HG03039 (cell line): ENCODE measurements at regions not wholly inside any gene's neighbourhood (a gene's known extent, or its start where the extent isn't known, plus 50 kb on each side); places are given as distances from the start of the nearest gene placed in this dataset.

Experiments used
- ATAC-seq: cut with Tn5 transposase; IDR thresholded peaks from one replicate; pipeline ENCODE4 v1.9.1; 2021; ENCODE audit warnings: mild to moderate bottlenecking, moderate library complexity; ENCODE audit not compliant: unreplicated experiment

GRCh38 chr3:43183456-43183855 is 77.6 kb upstream of the POMGNT2 start:
- ATAC-seq: no peak

DNA sequence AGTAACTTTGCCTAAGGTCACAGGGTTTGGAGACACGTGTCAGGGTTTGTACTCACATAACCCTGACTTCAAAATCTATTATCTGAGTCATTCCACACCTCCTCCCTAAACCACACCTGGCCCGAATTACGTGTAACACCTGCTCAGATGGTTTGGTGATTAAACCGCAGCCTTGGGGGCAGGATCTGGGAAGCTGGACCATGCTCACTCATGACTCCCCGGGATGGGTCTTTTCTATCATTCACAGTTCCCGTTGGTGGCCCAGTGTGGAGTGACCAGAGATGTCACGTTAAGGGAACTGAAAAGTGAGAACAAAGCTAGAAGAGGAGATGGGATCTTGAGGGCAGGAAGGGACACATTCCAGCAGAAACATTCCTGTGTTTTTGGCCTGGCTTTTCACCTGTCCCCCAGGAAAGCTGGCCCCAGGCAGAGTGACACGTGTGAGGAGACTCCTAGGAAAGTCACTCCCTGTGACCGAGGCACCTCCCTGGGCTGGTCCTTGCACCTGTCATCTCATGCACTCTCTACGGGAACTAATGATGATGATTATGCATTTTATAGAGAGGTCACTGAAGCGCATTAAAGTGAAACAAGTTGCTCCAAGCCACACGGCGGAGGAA is 75.4 kb upstream of the POMGNT2 start:
- ATAC-seq: peak; percentile 46

- no peak for ATAC-seq
Observed at GRCh38 chr3:43180694-43181093, 74.8 kb upstream of the POMGNT2 start.

GRCh38 chr3:43180027-43180426 is 74.1 kb upstream of the POMGNT2 start:
- no peak for ATAC-seq

DNA sequence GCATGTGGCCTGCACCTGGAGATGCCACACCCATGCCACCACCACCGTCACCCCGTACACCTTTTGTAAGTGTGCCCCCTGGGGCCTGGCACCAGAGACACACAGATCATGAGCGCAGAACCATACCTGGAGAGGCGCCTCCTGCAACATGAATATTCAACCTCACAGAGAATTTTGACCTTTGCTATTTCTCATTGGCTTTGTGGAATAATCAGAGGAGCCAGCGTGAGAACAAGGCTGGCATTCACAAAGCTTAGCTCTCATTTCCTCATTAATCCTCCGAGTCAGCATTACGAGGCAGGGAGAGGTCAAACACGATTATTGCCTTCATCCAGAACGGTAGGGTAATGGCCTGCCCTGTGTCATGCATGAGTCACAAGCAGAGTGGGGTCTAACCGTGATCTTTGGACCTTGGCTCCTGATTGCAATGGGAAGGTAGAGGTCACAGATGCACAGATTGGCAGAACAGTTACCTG is 73.0 kb upstream of the POMGNT2 start:
- ATAC-seq: no peak

GRCh38 chr3:43177085-43177484 is 71.2 kb upstream of the POMGNT2 start:
- no peak for ATAC-seq

DNA sequence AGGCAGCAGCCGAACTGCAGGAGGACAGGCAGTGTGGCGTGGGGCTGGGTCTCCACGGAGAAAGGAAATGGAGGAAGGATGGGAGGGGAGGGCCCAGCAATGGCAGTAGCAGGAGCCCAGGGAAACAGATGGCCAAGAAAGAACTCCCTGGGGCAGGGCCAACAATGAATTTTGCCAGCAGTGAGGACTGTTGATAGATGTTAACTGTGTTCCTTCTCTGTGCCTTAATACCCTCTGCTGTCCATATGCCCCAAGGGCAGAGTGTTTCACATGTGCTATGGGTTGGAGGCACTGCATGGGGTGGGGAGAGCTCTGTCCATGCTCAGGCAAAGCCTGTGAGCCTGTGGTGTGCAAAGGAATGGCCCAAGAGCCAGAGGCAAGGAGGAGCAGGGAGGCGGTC is 70.8 kb upstream of the POMGNT2 start:
- no peak for ATAC-seq

GRCh38 chr3:43175541-43175940 is 69.7 kb upstream of the POMGNT2 start:
- no peak for ATAC-seq

GRCh38 chr3:43173949-43174348 is 68.1 kb upstream of the POMGNT2 start:
- ATAC-seq: no peak

DNA sequence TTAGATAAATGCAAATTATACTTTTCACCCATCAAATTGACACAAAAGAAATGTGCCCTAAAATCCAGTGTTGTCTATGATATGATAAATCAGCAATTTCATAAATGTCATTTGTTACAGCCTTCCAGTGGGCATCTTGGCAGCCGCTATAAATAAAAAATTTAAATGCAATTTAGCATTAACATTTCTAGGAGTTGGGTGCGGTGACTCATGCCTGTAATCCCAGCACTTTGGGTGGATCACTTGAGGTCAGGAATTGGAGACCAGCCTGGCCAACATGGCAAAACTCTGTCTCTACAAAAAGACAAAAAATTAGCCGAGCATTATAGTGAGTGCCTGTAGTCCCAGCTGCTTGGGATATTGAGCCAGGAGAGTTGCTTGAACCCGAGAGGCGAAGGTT is 65.9 kb upstream of the POMGNT2 start:
- no peak for ATAC-seq

DNA sequence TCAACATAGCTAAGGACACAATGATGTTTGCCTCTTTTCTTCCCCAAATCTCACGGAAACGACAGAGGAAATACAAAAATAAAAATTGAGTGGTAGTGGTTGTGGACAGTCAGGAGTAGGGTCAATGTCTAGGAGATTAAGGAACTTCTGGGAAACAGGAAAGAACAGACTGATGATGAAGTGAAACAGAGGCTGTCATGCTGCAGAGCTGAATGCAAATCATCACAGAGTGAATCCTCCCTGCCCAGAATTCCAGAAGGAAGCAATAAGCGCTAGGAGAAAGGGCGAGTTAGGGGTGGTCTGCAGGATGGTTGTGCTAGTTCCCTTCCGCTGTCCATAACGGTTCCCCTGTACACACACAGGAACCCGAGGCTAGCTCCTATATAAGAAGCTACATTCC is 64.7 kb upstream of the POMGNT2 start:
- ATAC-seq: no peak

- ATAC-seq: no peak
Observed at GRCh38 chr3:43169987-43170386, 64.1 kb upstream of the POMGNT2 start.

- no peak for ATAC-seq
Observed at GRCh38 chr3:43166406-43166805, 60.5 kb upstream of the POMGNT2 start.

- no peak for ATAC-seq
Observed at GRCh38 chr3:43165786-43166185, 59.9 kb upstream of the POMGNT2 start.

GRCh38 chr3:43163895-43164493 is 58.1 kb upstream of the POMGNT2 start:
- ATAC-seq: no peak

DNA sequence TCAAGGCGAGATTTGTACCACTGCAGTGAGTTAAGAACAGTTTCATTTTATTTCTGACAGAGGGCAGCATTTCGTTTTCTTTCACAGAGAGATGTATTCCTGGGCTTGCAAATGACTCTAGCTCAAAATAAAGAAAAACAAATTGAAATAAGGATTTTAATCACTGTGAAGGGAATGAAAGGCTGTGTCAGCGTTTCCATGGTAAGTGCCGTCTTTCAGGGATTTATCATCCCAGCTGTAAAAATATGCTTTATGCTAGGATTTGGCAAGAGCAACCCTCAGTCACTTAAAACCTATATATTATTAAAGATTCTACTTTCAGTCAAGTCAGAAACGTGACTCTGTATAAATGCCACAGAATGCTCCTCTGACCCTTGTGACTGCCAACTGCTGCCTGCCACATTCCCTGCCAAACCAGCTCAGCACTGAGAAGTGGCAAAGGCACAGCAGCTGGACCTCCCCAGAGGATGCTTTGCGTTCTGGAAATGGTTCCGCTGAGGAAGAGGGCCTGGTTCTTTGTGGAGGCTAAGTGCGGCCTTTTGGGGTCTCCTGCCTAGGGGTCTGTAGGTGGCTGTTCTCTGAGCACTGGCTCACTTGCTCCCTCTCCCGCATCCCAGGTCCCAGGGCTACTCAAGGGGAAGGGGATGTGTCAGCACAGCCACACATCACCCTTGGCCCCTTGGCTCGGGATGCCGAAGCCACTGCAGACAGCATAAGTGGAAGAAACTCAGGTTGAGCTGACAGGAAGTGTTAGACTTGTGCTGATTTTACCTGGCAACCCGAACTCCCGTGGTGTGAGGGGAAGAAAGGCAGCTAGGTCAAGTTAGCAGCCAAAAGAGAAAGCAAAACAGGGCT is 56.6 kb upstream of the POMGNT2 start:
- ATAC-seq: no peak

DNA sequence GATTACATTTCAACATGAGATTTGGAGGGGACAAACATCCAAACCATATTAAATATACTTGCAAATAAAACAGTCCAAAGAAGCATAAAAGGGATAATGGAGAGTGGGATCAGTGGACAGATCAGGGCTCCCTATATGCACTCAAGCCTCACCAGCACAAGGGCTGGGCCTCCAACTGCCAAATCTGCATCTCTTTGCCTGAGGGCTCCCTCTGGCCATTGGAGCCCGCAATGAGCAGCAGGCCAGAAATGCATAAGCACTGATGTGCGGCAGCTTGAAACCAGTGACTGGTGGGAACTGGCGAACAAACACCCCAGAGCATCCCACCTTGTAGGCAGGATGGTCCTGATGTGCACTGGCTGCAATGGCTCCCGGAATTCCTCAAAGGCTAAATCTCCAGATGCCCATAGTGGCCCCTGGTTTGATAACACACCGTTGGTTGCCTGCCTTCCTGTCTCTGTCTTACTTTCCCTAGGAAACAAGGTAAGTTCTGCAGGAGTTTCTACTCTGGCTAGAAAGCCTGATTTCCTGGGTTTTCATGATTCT is 55.9 kb upstream of the POMGNT2 start:
- no peak for ATAC-seq

DNA sequence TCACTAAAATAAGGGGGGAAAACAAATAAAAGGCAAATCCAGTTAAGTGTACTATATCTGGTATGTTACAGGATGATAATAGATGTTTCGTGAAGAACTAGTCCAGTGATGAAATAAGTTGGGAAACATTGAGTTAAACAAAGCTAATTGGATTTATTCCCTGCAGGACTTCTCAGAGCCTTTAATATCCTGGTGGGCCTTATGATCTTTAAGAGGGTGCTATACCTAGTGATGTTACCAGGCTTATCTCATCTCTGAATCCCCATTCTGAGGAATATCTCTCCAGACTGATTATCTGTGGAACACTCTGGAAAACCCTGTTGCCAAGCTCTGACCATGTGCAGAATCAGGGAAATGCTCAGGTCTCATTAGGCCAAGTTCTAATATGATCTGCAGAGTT is 54.8 kb upstream of the POMGNT2 start:
- no peak for ATAC-seq

- ATAC-seq: no peak
Observed at GRCh38 chr3:43159876-43160255, 54.0 kb upstream of the POMGNT2 start.

DNA sequence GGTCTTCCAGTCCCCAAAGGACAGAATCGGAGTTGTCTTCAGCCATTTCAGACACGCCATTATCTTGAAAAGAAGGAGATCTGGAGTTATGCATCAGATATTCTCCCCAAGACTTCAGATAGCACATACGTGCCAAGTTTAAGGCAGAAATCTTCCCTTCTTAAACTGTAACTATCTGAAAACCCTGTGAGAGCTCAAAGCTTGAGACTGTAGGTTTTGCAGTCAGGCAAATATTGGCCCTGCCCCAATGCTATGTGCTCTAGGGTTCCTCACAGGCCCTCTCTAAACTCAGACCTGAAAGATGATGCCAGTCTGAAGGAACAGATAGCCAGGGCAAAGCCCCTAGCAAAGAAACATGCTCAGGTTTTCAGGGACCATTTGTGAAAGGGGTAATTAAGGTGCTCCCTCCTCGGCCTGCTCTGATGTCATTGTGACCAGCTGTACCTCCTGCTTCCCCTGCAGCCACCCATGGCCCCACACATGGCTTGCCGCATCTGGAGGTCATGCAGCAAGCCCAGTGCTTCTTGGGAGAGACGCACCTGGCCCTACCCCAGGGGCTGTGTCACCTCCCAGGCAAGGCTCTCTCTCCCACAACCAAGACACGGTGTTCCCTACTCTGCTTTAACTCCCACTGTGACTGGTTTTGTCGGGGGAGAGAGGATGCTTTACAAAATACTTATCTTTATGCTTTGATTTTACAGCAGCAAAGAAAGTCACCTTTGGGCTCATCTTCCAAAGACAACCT is 53.4 kb upstream of the POMGNT2 start:
- no peak for ATAC-seq

DNA sequence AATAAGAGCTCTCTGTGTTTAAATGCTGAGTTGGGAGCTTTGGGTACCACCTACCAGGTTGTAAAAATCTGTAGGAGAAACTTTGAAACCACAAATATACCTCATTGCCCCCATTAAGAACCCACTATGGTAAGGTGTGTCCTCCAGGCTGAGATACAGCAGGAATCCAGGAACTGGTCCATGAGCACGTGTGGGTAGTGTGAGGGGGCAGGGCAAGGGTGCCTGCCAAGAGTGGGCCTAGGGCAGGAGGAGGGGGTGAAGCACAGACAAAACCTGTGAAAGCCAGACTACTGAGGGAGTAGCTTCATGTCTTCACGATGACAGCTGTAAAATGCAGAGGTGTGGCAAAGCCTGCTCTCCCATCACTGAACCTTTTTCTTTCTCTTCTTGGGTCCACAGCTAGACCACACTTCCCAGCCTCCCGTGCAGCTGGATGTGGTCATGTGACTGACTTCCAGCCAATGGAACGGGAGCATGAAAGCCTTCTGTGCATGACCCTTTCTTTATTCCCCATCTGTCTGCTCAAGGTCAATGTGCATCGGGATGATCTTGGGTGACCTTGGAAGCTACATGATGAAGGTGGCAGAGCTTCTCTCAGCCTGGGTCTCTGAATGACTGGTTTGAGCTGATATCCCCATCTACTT is 51.1 kb upstream of the POMGNT2 start:
- no peak for ATAC-seq
